ENCODE measurements at regions not wholly inside any gene's neighbourhood (a gene's known extent, or its start where the extent isn't known, plus 50 kb on each side); places are given as distances from the start of the nearest gene placed in this dataset.
A peak's percentile ranks its signal among the peaks of the same experiment; 100 is the strongest.

DNA sequence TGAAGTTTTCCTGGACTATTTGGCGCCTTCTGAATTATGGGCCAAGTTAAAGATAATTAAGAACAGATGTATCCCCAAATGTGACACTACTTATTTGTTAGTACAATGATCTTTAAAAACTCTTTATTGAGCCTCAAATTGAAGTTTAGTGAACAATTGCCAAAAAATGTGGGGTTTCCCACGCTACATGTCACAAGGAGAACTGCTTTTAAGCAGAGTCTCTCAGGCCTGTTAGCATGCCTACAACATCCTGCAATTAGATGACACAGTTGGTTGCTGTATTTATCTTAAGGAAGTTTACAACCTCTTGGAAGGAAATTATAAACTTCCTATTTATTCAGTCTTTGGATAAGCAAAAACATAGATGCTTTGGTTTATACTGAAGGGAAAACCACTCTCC lies 733.0 kb downstream of the TNS3 start:
- DNase-seq (ENCODE audit: unreplicated experiment) = no peak
- ChIA-PET POLR2A (no interaction called here), CTCF (no interaction called here)
- Mint-ChIP-seq H3K36me3 (ENCODE audit: insufficient read depth, unreplicated experiment) (no peaks in the 10 kb centered on the region), H3K4me1 (ENCODE audit: insufficient read depth, unreplicated experiment) (no peaks in the 10 kb centered on the region), H3K27ac (ENCODE audit: low read depth, unreplicated experiment) (no peak overlapping the region), H3K9me3 (ENCODE audit: unreplicated experiment) (no peaks in the 10 kb centered on the region), H3K27me3 (ENCODE audit: insufficient read depth, unreplicated experiment) (no peaks in the 10 kb centered on the region), H3K4me3 (ENCODE audit: unreplicated experiment) (no peak overlapping the region)
- intact Hi-C loops (cut with micrococcal nuclease) = no loop called here
- BruUV-seq (replicated peaks) = no TSS peak
- TF ChIP-seq, protein P1, sequence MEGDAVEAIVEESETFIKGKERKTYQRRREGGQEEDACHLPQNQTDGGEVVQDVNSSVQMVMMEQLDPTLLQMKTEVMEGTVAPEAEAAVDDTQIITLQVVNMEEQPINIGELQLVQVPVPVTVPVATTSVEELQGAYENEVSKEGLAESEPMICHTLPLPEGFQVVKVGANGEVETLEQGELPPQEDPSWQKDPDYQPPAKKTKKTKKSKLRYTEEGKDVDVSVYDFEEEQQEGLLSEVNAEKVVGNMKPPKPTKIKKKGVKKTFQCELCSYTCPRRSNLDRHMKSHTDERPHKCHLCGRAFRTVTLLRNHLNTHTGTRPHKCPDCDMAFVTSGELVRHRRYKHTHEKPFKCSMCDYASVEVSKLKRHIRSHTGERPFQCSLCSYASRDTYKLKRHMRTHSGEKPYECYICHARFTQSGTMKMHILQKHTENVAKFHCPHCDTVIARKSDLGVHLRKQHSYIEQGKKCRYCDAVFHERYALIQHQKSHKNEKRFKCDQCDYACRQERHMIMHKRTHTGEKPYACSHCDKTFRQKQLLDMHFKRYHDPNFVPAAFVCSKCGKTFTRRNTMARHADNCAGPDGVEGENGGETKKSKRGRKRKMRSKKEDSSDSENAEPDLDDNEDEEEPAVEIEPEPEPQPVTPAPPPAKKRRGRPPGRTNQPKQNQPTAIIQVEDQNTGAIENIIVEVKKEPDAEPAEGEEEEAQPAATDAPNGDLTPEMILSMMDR (IDR thresholded peaks at IDR 0.05; ENCODE audit: unreplicated experiment) = no peak

DNA sequence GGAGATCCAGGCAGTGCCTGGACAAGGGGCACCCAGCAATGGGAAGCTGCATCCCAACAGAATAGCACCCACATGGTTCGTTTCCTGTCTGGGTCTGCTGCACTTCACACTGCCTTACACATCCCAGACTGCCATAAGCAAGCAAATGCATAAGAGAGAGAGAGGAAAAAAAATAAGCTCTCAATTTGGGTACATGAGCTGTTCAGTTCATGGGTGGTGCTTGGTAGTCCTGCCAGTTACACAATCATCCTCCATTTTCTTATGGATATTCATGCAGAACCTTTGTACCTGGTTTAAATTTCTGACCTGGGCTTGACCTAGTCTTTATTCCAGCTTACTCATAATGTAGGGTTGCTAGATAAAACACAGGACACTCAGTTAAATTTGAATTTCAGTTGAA lies 733.6 kb downstream of the TNS3 start:
- Mint-ChIP-seq H3K4me1 (ENCODE audit: insufficient read depth, unreplicated experiment) (no peaks in the 10 kb centered on the region), H3K27ac (ENCODE audit: low read depth, unreplicated experiment) (no peak overlapping the region), H3K36me3 (ENCODE audit: insufficient read depth, unreplicated experiment) (no peaks in the 10 kb centered on the region), H3K9me3 (ENCODE audit: unreplicated experiment) (no peaks in the 10 kb centered on the region), H3K4me3 (ENCODE audit: unreplicated experiment) (no peak overlapping the region), H3K27me3 (ENCODE audit: insufficient read depth, unreplicated experiment) (no peaks in the 10 kb centered on the region)
- DNase-seq (ENCODE audit: unreplicated experiment) = no peak
- no TSS peak for BruUV-seq (replicated peaks)
- ChIA-PET POLR2A (no interaction called here), CTCF (no interaction called here)
- intact Hi-C loops (cut with micrococcal nuclease) = no loop called here
- TF ChIP-seq, protein P1 (IDR thresholded peaks at IDR 0.05; ENCODE audit: unreplicated experiment) = no peak

DNA sequence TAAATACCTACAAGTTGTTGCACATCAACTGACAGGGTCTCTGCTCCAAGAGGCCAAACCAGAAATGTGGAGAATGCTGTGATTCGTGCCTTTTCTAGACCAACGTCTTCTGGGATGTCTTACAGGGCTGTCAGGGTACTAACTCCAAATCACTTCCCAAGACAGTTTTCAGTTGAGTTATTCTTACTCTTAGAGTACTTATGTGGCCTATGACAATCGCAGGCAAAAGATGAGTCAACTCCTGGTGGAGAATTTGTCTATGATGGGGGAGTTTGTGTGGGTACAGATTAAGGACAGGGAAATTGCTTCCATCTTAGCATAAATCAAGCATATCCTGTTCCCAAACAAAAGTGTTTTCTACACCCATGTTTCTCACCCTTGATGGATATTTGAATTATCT lies 734.8 kb downstream of the TNS3 start:
- H3K9me3 Mint-ChIP-seq (ENCODE audit: unreplicated experiment) = no peaks in the 10 kb centered on the region
- H3K4me1 Mint-ChIP-seq (ENCODE audit: insufficient read depth, unreplicated experiment) = no peaks in the 10 kb centered on the region
- H3K27ac Mint-ChIP-seq (ENCODE audit: low read depth, unreplicated experiment) = no peak overlapping the region
- intact Hi-C loops (cut with micrococcal nuclease) = no loop called here
- no peaks in the 10 kb centered on the region for H3K27me3 Mint-ChIP-seq (ENCODE audit: insufficient read depth, unreplicated experiment)
- ChIA-PET POLR2A (no interaction called here), CTCF (no interaction called here)
- no peak overlapping the region for H3K4me3 Mint-ChIP-seq (ENCODE audit: unreplicated experiment)
- no peaks in the 10 kb centered on the region for H3K36me3 Mint-ChIP-seq (ENCODE audit: insufficient read depth, unreplicated experiment)
- DNase-seq (ENCODE audit: unreplicated experiment) = no peak
- TF ChIP-seq, protein P1 (IDR thresholded peaks at IDR 0.05; ENCODE audit: unreplicated experiment) = no peak
- no TSS peak for BruUV-seq (replicated peaks)

DNA sequence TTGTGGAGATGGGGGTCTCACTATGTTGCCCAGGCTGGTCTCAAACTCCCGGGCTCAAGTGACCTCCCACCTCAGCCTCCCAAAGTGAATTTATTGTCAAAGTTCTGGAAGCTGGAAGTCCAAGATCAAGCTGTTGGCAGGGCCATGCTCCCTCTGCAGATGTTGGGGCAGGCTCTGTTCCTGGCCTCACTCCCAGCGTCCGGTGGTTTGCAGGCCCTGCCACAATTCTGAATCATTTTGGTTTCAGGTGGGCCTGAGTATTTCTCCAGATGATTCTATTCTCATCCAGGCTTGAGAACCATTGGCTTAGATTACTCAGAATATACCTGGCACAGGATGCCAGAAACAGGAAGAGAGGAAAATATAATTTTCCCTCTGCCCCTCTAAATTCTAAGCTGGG lies 737.4 kb downstream of the TNS3 start:
- H3K4me3 Mint-ChIP-seq (ENCODE audit: unreplicated experiment) = no peak overlapping the region
- ChIA-PET POLR2A (no interaction called here), CTCF (interaction anchor here (0.6 kb wide), 1 partner anchor 244 kb away, joined by 3 read pairs; no protein-coding TSS in a partner anchor)
- TF ChIP-seq, protein P1 (IDR thresholded peaks at IDR 0.05; ENCODE audit: unreplicated experiment) = no peak
- H3K9me3 Mint-ChIP-seq (ENCODE audit: unreplicated experiment) = no peaks in the 10 kb centered on the region
- H3K4me1 Mint-ChIP-seq (ENCODE audit: insufficient read depth, unreplicated experiment) = no peaks in the 10 kb centered on the region
- no peaks in the 10 kb centered on the region for H3K27me3 Mint-ChIP-seq (ENCODE audit: insufficient read depth, unreplicated experiment)
- no peaks in the 10 kb centered on the region for H3K36me3 Mint-ChIP-seq (ENCODE audit: insufficient read depth, unreplicated experiment)
- DNase-seq (ENCODE audit: unreplicated experiment) = peak; percentile 5
- intact Hi-C loops (cut with micrococcal nuclease) = no loop called here
- H3K27ac Mint-ChIP-seq (ENCODE audit: low read depth, unreplicated experiment) = no peak overlapping the region
- no TSS peak for BruUV-seq (replicated peaks)
